Natural killer cell (primary cell): ENCODE measurements at regions not wholly inside any gene's neighbourhood (a gene's known extent, or its start where the extent isn't known, plus 50 kb on each side); places are given as distances from the start of the nearest gene placed in this dataset.

Source experiments
- ATAC-seq, 3 donors: fragments of 150-1000 bp in 2 of 3; fragments of 200-7000 bp in 1 of 3; cut with Tn5 transposase; 1 replicate in 1 of 3; 2 replicates in 2 of 3; pipeline ENCODE4 v1.10.0; 2021; ENCODE audit warnings: mild to moderate bottlenecking in 2 of 3, moderate library complexity in 2 of 3
- DNase-seq, 2 donors: peaks; one replicate each; pipeline versions ENCODE4 v3.0.0 to v3.0.0-alpha.2; 2013 to 2021; ENCODE audit warnings: mixed read lengths in 1 of 2
- H3K27ac ChIP-seq: one replicate; pipeline ENCODE4 v1.5.1; 2013; ENCODE audit warnings: mild to moderate bottlenecking, low read length
- H3K27me3 ChIP-seq: one replicate; pipeline ENCODE4 v1.6.1; 2013; ENCODE audit warnings: low read length; ENCODE audit not compliant: control insufficient read depth, insufficient read depth
- H3K36me3 ChIP-seq: one replicate; pipeline ENCODE4 v1.6.1; 2013; ENCODE audit warnings: low read length; ENCODE audit not compliant: control insufficient read depth, insufficient read depth
- H3K4me1 ChIP-seq: one replicate; pipeline ENCODE4 v1.6.1; 2013; ENCODE audit warnings: low read length; ENCODE audit not compliant: control insufficient read depth, insufficient read depth
- H3K4me3 ChIP-seq: one replicate; pipeline ENCODE4 v1.5.1; 2013; ENCODE audit warnings: low read length
- H3K9me3 ChIP-seq: one replicate; pipeline ENCODE4 v1.6.1; 2013; ENCODE audit warnings: low read length; ENCODE audit not compliant: control insufficient read depth, insufficient read depth
- H3K27ac Mint-ChIP-seq, 2 donors: one replicate each; pipeline ENCODE4 v1.8.0; 2022; ENCODE audit warnings: mild to moderate bottlenecking in 2 of 2, mixed read lengths in 2 of 2, moderate library complexity in 1 of 2
- H3K27me3 Mint-ChIP-seq, 2 donors: one replicate each; pipeline ENCODE4 v1.8.0; 2022; ENCODE audit warnings: low read depth in 2 of 2, mixed read lengths in 2 of 2
- H3K36me3 Mint-ChIP-seq: one replicate; pipeline ENCODE4 v1.8.0; 2022; ENCODE audit warnings: mixed read lengths
- H3K4me1 Mint-ChIP-seq, 2 donors: one replicate each; pipeline ENCODE4 v1.8.0; 2022; ENCODE audit warnings: mixed read lengths in 2 of 2
- H3K4me3 Mint-ChIP-seq: one replicate; pipeline ENCODE4 v1.8.0; 2022; ENCODE audit warnings: mild to moderate bottlenecking, moderate library complexity, mixed read lengths
- H3K9me3 Mint-ChIP-seq, 2 donors: one replicate each; pipeline ENCODE4 v1.8.0; 2022; ENCODE audit warnings: mixed read lengths in 2 of 2
- WGBS: methylation state at CpG from one replicate; pipeline ENCODE4 v1.1.7; 2013; ENCODE audit warnings: missing lambda C conversion rate; ENCODE audit not compliant: insufficient coverage; 5-methylcytosine and 5-hydroxymethylcytosine counted together
- intact Hi-C: fragments of 100-400 bp; cut with micrococcal nuclease; formaldehyde crosslinking; loops from one replicate; pipeline ENCODE4 v1.14.2; 2022
- TF ChIP-seq, protein P1 (sequence below): fragments of 200-600 bp; IDR thresholded peaks from one replicate; pipeline ENCODE4 v1.8.0; 2022; ENCODE audit warnings: antibody characterized with exemption

DNA sequence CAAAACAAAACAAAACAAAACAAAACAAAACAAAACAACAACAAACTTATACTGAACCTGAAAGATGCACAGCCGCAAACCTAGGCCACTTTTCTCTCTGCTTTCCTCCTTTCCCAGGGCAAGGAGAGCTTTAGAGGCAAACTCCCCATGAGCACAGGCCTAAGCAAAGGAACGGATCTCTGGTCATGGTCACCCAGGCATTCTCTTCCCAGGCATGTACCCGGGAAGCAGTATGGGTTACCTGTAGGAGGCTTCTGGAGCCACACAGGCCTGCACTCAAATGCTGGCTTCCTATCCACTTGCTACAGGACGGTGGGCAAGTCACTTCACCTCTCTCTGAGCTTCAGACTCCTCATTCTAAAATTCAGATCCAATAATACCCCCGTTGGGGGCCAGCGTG, 171.8 kb downstream of the SMAD6 start:
- Histone ChIP-seq H3K27ac (no peak overlapping the region), H3K4me1 (no peaks in the 10 kb centered on the region), H3K4me3 (no peak overlapping the region), H3K9me3 (no peaks in the 10 kb centered on the region), H3K36me3 (no peaks in the 10 kb centered on the region), H3K27me3 (no peaks in the 10 kb centered on the region)
- TF ChIP-seq, protein P1, sequence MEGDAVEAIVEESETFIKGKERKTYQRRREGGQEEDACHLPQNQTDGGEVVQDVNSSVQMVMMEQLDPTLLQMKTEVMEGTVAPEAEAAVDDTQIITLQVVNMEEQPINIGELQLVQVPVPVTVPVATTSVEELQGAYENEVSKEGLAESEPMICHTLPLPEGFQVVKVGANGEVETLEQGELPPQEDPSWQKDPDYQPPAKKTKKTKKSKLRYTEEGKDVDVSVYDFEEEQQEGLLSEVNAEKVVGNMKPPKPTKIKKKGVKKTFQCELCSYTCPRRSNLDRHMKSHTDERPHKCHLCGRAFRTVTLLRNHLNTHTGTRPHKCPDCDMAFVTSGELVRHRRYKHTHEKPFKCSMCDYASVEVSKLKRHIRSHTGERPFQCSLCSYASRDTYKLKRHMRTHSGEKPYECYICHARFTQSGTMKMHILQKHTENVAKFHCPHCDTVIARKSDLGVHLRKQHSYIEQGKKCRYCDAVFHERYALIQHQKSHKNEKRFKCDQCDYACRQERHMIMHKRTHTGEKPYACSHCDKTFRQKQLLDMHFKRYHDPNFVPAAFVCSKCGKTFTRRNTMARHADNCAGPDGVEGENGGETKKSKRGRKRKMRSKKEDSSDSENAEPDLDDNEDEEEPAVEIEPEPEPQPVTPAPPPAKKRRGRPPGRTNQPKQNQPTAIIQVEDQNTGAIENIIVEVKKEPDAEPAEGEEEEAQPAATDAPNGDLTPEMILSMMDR = no peak
- H3K27me3 Mint-ChIP-seq = peaks cover 9 to 26% of the 10 kb centered on the region in 2 donors
- no peaks in the 10 kb centered on the region for H3K4me1 Mint-ChIP-seq
- DNase-seq (no peak), ATAC-seq (no peak)
- intact Hi-C loops = no loop called here
- no peak overlapping the region for H3K4me3 Mint-ChIP-seq
- no peaks in the 10 kb centered on the region for H3K36me3 Mint-ChIP-seq
- H3K27ac Mint-ChIP-seq = no peak overlapping the region
- WGBS = 90% methylated on average over 4 of the region's 6 CpGs
- no peaks in the 10 kb centered on the region for H3K9me3 Mint-ChIP-seq

DNA sequence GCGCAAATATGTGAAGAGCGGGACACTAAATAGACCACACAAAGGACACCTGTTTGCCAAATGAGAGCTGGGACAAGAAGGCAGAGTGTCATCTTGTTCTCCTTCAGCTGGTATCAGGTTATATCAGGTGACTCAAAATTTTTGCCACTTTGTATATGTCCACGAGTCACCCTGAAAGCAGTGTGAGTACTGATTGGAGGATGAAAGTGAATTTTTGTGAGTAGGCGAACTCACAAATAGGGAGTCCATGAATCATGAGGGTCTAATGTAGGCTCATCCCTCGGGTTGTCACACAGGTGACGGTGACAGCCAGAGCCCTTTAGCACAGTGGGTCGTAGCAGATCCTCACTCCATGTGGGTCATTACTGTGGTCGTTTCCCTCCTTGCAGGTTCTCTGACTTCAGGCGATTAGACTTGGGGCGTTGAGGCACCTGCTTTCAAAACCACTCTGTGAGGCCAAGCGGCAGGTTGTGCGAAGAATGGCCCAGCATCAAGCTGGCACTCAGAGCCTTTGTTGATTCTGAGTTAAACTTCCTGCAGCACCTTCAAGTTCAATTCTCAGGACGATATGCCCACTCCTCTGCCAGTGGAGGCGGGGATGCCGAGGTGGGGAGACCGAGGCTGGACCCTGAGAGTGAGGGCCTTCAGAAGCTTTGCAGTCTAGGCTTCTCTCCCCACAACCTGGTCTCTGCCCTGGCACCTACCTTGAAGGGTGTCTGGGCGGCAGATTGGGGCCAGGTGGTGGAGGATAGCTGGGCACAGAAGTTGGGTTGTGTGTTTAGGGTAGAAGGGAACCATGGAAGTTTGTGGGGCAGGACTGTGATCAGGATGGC, 173.8 kb downstream of the SMAD6 start:
- ATAC-seq (no peak), DNase-seq (no peak)
- intact Hi-C loops = no loop called here
- H3K27ac ChIP-seq = no peak overlapping the region
- no peaks in the 10 kb centered on the region for H3K27me3 ChIP-seq
- Mint-ChIP-seq H3K36me3 (no peaks in the 10 kb centered on the region), H3K4me3 (no peak overlapping the region), H3K4me1 (no peaks in the 10 kb centered on the region), H3K27ac (no peak overlapping the region), H3K9me3 (no peaks in the 10 kb centered on the region), H3K27me3 (peaks cover 0 to 10% of the 10 kb centered on the region in 2 donors)
- TF ChIP-seq, protein P1 = no peak
- WGBS = 87% methylated on average over 17 of the region's 17 CpGs
- H3K9me3 ChIP-seq = no peaks in the 10 kb centered on the region
- no peaks in the 10 kb centered on the region for H3K4me1 ChIP-seq
- H3K4me3 ChIP-seq = no peak overlapping the region
- no peaks in the 10 kb centered on the region for H3K36me3 ChIP-seq

DNA sequence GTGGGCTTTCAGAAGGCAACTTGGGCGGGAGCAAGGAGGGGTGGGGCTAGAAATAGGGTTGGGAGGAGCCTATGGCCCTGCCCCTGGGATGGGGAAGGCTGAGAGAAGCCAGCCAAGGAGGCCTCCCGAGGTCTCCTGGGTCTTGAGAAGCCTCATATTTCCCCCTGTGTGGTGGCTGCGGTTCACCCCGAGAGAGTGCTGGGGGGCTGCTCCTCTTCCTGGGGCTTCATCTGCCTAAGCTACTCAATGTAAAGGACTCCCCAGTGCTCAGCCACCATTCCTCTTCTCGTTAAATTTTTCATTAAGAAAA, 174.3 kb downstream of the SMAD6 start:
- Mint-ChIP-seq H3K4me1 (no peaks in the 10 kb centered on the region), H3K27ac (no peak overlapping the region), H3K36me3 (no peaks in the 10 kb centered on the region), H3K9me3 (no peaks in the 10 kb centered on the region), H3K4me3 (no peak overlapping the region), H3K27me3 (peaks cover 5 to 10% of the 10 kb centered on the region in 2 donors)
- ATAC-seq (no peak), DNase-seq (no peak)
- no peaks in the 10 kb centered on the region for H3K36me3 ChIP-seq
- H3K27me3 ChIP-seq = no peaks in the 10 kb centered on the region
- H3K27ac ChIP-seq = no peak overlapping the region
- no peaks in the 10 kb centered on the region for H3K4me1 ChIP-seq
- H3K9me3 ChIP-seq = no peaks in the 10 kb centered on the region
- TF ChIP-seq, protein P1 = no peak
- no peak overlapping the region for H3K4me3 ChIP-seq
- intact Hi-C loops = no loop called here
- 47% methylated on average over 5 of the region's 5 CpGs for WGBS
